ENCODE measurements at regions not wholly inside any gene's neighbourhood (a gene's known extent, or its start where the extent isn't known, plus 50 kb on each side); places are given as distances from the start of the nearest gene placed in this dataset.

- no peaks in the 10 kb centered on the region for H3K36me3 ChIP-seq (ENCODE audit: insufficient read depth)
- ATAC-seq (no peak), DNase-seq (ENCODE audit: low spot score) (no peak)
- no peak overlapping the region for H3K4me2 ChIP-seq
- Mint-ChIP-seq H3K4me1 (no peaks in the 10 kb centered on the region), H3K9me3 (no peaks in the 10 kb centered on the region), H3K36me3 (ENCODE audit: low read depth) (no peaks in the 10 kb centered on the region), H3K27ac (no peak overlapping the region), H3K27me3 (ENCODE audit: insufficient read depth, low read depth, poor library complexity) (peaks cover 2% of the 10 kb centered on the region), H3K4me3 (no peak overlapping the region)
- H3K27me3 ChIP-seq (ENCODE audit: insufficient read depth) = no peaks in the 10 kb centered on the region
- no peaks in the 10 kb centered on the region for H3F3A ChIP-seq (replicated peaks; ENCODE audit: low read depth)
- H2AFZ ChIP-seq = no peak overlapping the region
- H3K4me1 ChIP-seq (ENCODE audit: insufficient read depth) = no peaks in the 10 kb centered on the region
- no peak for TF ChIP-seq JUNB (IDR thresholded peaks at IDR 0.05; ENCODE audit: unreplicated experiment)
- no peak overlapping the region for H3K27ac ChIP-seq (ENCODE audit: low read depth)
- H3K79me2 ChIP-seq (replicated peaks; ENCODE audit: insufficient read depth) = no peaks in the 10 kb centered on the region
- H3K4me3 ChIP-seq = no peak overlapping the region
- H4K20me1 ChIP-seq (replicated peaks; ENCODE audit: insufficient read depth) = no peaks in the 10 kb centered on the region
- no peaks in the 10 kb centered on the region for H3K9me2 ChIP-seq (ENCODE audit: insufficient read depth)
Measured at GRCh38 chr6:115691433-115691832, 369.3 kb downstream of the FRK start.

- H3K27me3 Mint-ChIP-seq (ENCODE audit: insufficient read depth, low read depth, poor library complexity) = peaks cover 2% of the 10 kb centered on the region
- H3K4me1 ChIP-seq (ENCODE audit: insufficient read depth) = no peaks in the 10 kb centered on the region
- H3K4me3 Mint-ChIP-seq = no peak overlapping the region
- H3K36me3 ChIP-seq (ENCODE audit: insufficient read depth) = no peaks in the 10 kb centered on the region
- no peaks in the 10 kb centered on the region for H3K36me3 Mint-ChIP-seq (ENCODE audit: low read depth)
- H3K27me3 ChIP-seq (ENCODE audit: insufficient read depth) = no peaks in the 10 kb centered on the region
- ATAC-seq (no peak), DNase-seq (ENCODE audit: low spot score) (no peak)
- no peak overlapping the region for H3K27ac Mint-ChIP-seq
- H3K9me3 Mint-ChIP-seq = no peaks in the 10 kb centered on the region
- no peak overlapping the region for H3K4me3 ChIP-seq
- no peak for TF ChIP-seq REST (IDR thresholded peaks at IDR 0.05; ENCODE audit: unreplicated experiment)
- TF ChIP-seq JUNB (IDR thresholded peaks at IDR 0.05; ENCODE audit: unreplicated experiment) = no peak
- no peak for TF ChIP-seq ETS1 (IDR thresholded peaks at IDR 0.05)
- no peak for TF ChIP-seq ZNF331 (CRISPR knock-in tag; IDR thresholded peaks at IDR 0.05; ENCODE audit: low read depth)
- no peak for TF ChIP-seq ZNF462 (CRISPR knock-in tag; IDR thresholded peaks at IDR 0.05)
- TF ChIP-seq ZNF114 (CRISPR knock-in tag; IDR thresholded peaks at IDR 0.05) = no peak
- no peak for TF ChIP-seq EZH2phosphoT487 (IDR thresholded peaks at IDR 0.05; ENCODE audit: unreplicated experiment)
- no peak for TF ChIP-seq POLR2AphosphoS5 (IDR thresholded peaks at IDR 0.05; ENCODE audit: low read depth)
- no peak for TF ChIP-seq CREB1 (CRISPR knock-in tag; IDR thresholded peaks at IDR 0.05; ENCODE audit: low read depth)
- no peak for TF ChIP-seq CTCF (conservative IDR thresholded peaks at IDR 0.05; ENCODE audit: low read depth in 2 of 2)
- H3F3A ChIP-seq (replicated peaks; ENCODE audit: low read depth) = no peaks in the 10 kb centered on the region
- H4K20me1 ChIP-seq (replicated peaks; ENCODE audit: insufficient read depth) = no peaks in the 10 kb centered on the region
- no peaks in the 10 kb centered on the region for H3K79me2 ChIP-seq (replicated peaks; ENCODE audit: insufficient read depth)
- H3K9me2 ChIP-seq (ENCODE audit: insufficient read depth) = no peaks in the 10 kb centered on the region
- H3K27ac ChIP-seq (ENCODE audit: low read depth) = no peak overlapping the region
- H2AFZ ChIP-seq = no peak overlapping the region
- no peak overlapping the region for H3K4me2 ChIP-seq
- no peaks in the 10 kb centered on the region for H3K4me1 Mint-ChIP-seq
Measured at GRCh38 chr6:115690854-115691253, 369.8 kb downstream of the FRK start.

All from GM23338 (cell line).